Pulmonary artery endothelial cell (primary cell): ENCODE measurements at regions not wholly inside any gene's neighbourhood (a gene's known extent, or its start where the extent isn't known, plus 50 kb on each side); places are given as distances from the start of the nearest gene placed in this dataset.

Experiments
- DNase-seq: peaks from one replicate; pipeline ENCODE4 v3.0.0-alpha.2; 2011; ENCODE audit warnings: low read depth, low spot score

GRCh38 chr1:219476716-219477115 is 136.2 kb downstream of the ZC3H11B start:
- DNase-seq: no peak

GRCh38 chr1:219476116-219476515 is 136.8 kb downstream of the ZC3H11B start:
- no peak for DNase-seq

- DNase-seq: no peak
Observed at GRCh38 chr1:219472596-219472995, 140.3 kb downstream of the ZC3H11B start.

- no peak for DNase-seq
Observed at GRCh38 chr1:219467524-219467923, 145.4 kb downstream of the ZC3H11B start.

- DNase-seq: no peak
Observed at GRCh38 chr1:219466766-219467165, 146.1 kb downstream of the ZC3H11B start.

GRCh38 chr1:219465212-219466093 is 147.5 kb downstream of the ZC3H11B start:
- no peak for DNase-seq

- no peak for DNase-seq
Observed at GRCh38 chr1:219463636-219464035, 149.3 kb downstream of the ZC3H11B start.

GRCh38 chr1:219461981-219462400 is 150.9 kb downstream of the ZC3H11B start:
- no peak for DNase-seq

GRCh38 chr1:219460896-219461815 is 151.7 kb downstream of the ZC3H11B start:
- no peak for DNase-seq

- no peak for DNase-seq
Observed at GRCh38 chr1:219460081-219460895, 152.6 kb downstream of the ZC3H11B start.

- no peak for DNase-seq
Observed at GRCh38 chr1:219459351-219460080, 153.4 kb downstream of the ZC3H11B start.

GRCh38 chr1:219446288-219446687 is 166.6 kb downstream of the ZC3H11B start:
- DNase-seq: no peak

- no peak for DNase-seq
Observed at GRCh38 chr1:219445864-219446263, 167.0 kb downstream of the ZC3H11B start.

GRCh38 chr1:219444474-219444873 is 168.4 kb downstream of the ZC3H11B start:
- DNase-seq: no peak

GRCh38 chr1:219443763-219444162 is 169.1 kb downstream of the ZC3H11B start:
- no peak for DNase-seq

GRCh38 chr1:219442611-219443061 is 170.3 kb downstream of the ZC3H11B start:
- DNase-seq: no peak

- DNase-seq: no peak
Observed at GRCh38 chr1:219441884-219442283, 171.0 kb downstream of the ZC3H11B start.

- DNase-seq: no peak
Observed at GRCh38 chr1:219439376-219439775, 173.5 kb downstream of the ZC3H11B start.

- peak; percentile 17 for DNase-seq
Observed at GRCh38 chr1:219438386-219438785, 174.5 kb downstream of the ZC3H11B start.

GRCh38 chr1:219434923-219435297 is 178.0 kb downstream of the ZC3H11B start:
- no peak for DNase-seq
